ENCODE measurements at regions not wholly inside any gene's neighbourhood (a gene's known extent, or its start where the extent isn't known, plus 50 kb on each side); places are given as distances from the start of the nearest gene placed in this dataset.
A peak's percentile ranks its signal among the peaks of the same experiment; 100 is the strongest.

DNA sequence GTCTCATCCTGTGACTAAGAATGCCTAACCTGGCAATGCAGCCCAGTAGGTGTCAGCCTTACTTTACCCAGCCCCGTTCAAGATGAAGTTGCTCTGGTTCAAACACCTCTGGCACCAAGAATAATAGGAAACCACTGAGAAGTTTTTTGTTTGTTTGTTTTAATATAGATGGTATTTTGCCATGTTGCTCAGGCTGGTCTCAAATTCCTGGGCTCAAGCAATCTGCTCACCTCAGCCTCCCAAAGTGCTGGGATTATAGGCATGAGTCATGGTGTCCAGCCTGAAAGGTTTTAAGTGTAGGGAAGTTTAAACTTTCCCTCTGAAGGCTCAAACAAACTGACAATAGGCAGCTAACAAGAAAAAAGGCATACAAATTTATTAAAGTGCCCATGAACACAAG, 51.2 kb upstream of the ABCC4 start:
- TF ChIP-seq OSR1 (CRISPR knock-in tag; IDR thresholded peaks at IDR 0.05) (no peak), ZNF565 (CRISPR knock-in tag; conservative IDR thresholded peaks at IDR 0.05; ENCODE audit: low read depth) (no peak), PPARA (CRISPR knock-in tag; IDR thresholded peaks at IDR 0.05; ENCODE audit: borderline replicate concordance) (no peak)
- TF ChIP-seq, protein P1, sequence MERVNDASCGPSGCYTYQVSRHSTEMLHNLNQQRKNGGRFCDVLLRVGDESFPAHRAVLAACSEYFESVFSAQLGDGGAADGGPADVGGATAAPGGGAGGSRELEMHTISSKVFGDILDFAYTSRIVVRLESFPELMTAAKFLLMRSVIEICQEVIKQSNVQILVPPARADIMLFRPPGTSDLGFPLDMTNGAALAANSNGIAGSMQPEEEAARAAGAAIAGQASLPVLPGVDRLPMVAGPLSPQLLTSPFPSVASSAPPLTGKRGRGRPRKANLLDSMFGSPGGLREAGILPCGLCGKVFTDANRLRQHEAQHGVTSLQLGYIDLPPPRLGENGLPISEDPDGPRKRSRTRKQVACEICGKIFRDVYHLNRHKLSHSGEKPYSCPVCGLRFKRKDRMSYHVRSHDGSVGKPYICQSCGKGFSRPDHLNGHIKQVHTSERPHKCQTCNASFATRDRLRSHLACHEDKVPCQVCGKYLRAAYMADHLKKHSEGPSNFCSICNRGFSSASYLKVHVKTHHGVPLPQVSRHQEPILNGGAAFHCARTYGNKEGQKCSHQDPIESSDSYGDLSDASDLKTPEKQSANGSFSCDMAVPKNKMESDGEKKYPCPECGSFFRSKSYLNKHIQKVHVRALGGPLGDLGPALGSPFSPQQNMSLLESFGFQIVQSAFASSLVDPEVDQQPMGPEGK (CRISPR knock-in tag; IDR thresholded peaks at IDR 0.05; ENCODE audit: borderline replicate concordance) = no peak
- no peak for ATAC-seq

DNA sequence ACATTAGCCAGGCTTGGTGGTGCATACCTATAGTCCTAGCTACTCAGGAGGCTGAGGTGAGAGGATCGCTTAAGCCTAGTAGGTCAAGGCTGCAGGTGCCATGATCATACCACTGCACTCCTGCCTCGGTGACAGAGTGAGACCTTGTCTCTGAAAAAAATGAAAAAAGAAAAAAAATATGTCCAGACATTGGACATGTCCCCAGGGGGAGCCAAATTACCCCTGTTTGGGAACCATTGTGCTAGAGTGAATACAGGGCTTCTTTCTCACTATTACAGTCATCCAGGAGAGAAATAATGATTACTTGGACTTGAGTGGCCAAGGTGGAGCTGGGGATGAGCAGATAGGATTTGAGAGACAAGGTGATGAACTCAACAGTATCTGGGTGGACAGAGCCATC, 52.9 kb upstream of the ABCC4 start:
- ATAC-seq = no peak
- TF ChIP-seq ARNTL (CRISPR knock-in tag; IDR thresholded peaks at IDR 0.05; ENCODE audit: borderline replicate concordance, low read depth) = no peak
- TF ChIP-seq, protein P2, sequence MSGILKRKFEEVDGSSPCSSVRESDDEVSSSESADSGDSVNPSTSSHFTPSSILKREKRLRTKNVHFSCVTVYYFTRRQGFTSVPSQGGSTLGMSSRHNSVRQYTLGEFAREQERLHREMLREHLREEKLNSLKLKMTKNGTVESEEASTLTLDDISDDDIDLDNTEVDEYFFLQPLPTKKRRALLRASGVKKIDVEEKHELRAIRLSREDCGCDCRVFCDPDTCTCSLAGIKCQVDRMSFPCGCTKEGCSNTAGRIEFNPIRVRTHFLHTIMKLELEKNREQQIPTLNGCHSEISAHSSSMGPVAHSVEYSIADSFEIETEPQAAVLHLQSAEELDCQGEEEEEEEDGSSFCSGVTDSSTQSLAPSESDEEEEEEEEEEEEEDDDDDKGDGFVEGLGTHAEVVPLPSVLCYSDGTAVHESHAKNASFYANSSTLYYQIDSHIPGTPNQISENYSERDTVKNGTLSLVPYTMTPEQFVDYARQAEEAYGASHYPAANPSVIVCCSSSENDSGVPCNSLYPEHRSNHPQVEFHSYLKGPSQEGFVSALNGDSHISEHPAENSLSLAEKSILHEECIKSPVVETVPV (CRISPR knock-in tag; IDR thresholded peaks at IDR 0.05) = no peak
- no peak for TF ChIP-seq GLIS3 (CRISPR knock-in tag; IDR thresholded peaks at IDR 0.05)
- no peak for TF ChIP-seq CSDC2 (CRISPR knock-in tag; IDR thresholded peaks at IDR 0.05)
- TF ChIP-seq ZC3H10 (CRISPR knock-in tag; IDR thresholded peaks at IDR 0.05) = no peak
- no peak for TF ChIP-seq ZFP30 (CRISPR knock-in tag; IDR thresholded peaks at IDR 0.05)
- TF ChIP-seq BACH2 (CRISPR knock-in tag; IDR thresholded peaks at IDR 0.05; ENCODE audit: borderline replicate concordance) = no peak

DNA sequence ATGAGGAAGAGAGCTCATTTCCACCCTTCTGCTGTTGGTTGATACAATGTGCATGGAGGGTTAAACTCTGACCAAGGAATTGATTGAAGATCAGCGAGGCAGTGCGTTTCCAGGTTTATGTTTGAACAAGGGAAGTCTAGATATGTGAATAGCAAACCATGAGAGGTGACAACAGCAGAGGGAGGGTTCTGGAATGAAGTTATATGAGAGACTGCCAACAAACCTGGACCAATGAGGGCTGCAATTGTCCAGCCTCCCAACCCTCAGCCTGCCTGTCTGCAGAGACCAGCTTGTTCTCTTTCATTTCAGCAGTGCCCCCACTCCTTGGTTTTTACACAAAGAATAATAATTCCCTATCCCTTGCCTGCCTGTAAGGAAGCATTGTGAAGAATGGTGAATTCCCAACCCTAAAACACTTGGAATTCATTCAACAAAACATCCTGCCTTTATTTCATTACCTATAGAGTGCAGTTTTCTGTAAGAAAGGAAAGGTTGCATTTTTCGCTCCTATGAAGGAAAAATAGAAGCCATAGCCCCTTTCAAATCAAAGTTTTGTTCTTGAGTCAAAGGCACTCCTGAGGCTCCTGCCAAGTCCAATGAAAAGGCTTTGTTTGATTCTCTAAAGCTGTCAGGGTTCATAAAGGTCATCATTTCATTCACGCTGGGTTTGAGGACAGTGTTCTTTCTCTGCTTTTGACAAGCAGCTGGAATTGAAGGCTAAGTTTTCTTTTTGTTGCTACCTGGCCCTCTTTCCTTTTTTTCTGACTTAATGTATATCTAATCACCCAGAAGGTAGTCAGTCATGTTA, 53.6 kb upstream of the ABCC4 start:
- TF ChIP-seq ZFP30 (CRISPR knock-in tag; IDR thresholded peaks at IDR 0.05) (no peak), BACH2 (CRISPR knock-in tag; IDR thresholded peaks at IDR 0.05; ENCODE audit: borderline replicate concordance) (no peak), PPARA (CRISPR knock-in tag; IDR thresholded peaks at IDR 0.05; ENCODE audit: borderline replicate concordance) (no peak), ISL1 (CRISPR knock-in tag; IDR thresholded peaks at IDR 0.05) (no peak), RARB (CRISPR knock-in tag; IDR thresholded peaks at IDR 0.05) (no peak), ZNF8 (CRISPR knock-in tag; IDR thresholded peaks at IDR 0.05) (no peak), GLIS3 (CRISPR knock-in tag; IDR thresholded peaks at IDR 0.05) (no peak), ZC3H10 (CRISPR knock-in tag; IDR thresholded peaks at IDR 0.05) (no peak), ESRRG (CRISPR knock-in tag; IDR thresholded peaks at IDR 0.05) (no peak), TCF4 (CRISPR knock-in tag; IDR thresholded peaks at IDR 0.05; ENCODE audit: borderline replicate concordance) (no peak)
- TF ChIP-seq, protein P3, sequence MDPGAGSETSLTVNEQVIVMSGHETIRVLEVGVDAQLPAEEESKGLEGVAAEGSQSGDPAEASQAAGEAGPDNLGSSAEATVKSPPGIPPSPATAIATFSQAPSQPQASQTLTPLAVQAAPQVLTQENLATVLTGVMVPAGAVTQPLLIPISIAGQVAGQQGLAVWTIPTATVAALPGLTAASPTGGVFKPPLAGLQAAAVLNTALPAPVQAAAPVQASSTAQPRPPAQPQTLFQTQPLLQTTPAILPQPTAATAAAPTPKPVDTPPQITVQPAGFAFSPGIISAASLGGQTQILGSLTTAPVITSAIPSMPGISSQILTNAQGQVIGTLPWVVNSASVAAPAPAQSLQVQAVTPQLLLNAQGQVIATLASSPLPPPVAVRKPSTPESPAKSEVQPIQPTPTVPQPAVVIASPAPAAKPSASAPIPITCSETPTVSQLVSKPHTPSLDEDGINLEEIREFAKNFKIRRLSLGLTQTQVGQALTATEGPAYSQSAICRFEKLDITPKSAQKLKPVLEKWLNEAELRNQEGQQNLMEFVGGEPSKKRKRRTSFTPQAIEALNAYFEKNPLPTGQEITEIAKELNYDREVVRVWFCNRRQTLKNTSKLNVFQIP (CRISPR knock-in tag; IDR thresholded peaks at IDR 0.05; ENCODE audit: borderline replicate concordance, low read depth) = no peak
- TF ChIP-seq, protein P4, sequence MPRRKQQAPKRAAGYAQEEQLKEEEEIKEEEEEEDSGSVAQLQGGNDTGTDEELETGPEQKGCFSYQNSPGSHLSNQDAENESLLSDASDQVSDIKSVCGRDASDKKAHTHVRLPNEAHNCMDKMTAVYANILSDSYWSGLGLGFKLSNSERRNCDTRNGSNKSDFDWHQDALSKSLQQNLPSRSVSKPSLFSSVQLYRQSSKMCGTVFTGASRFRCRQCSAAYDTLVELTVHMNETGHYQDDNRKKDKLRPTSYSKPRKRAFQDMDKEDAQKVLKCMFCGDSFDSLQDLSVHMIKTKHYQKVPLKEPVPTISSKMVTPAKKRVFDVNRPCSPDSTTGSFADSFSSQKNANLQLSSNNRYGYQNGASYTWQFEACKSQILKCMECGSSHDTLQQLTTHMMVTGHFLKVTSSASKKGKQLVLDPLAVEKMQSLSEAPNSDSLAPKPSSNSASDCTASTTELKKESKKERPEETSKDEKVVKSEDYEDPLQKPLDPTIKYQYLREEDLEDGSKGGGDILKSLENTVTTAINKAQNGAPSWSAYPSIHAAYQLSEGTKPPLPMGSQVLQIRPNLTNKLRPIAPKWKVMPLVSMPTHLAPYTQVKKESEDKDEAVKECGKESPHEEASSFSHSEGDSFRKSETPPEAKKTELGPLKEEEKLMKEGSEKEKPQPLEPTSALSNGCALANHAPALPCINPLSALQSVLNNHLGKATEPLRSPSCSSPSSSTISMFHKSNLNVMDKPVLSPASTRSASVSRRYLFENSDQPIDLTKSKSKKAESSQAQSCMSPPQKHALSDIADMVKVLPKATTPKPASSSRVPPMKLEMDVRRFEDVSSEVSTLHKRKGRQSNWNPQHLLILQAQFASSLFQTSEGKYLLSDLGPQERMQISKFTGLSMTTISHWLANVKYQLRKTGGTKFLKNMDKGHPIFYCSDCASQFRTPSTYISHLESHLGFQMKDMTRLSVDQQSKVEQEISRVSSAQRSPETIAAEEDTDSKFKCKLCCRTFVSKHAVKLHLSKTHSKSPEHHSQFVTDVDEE (CRISPR knock-in tag; IDR thresholded peaks at IDR 0.05) = no peak
- TF ChIP-seq, protein P5, sequence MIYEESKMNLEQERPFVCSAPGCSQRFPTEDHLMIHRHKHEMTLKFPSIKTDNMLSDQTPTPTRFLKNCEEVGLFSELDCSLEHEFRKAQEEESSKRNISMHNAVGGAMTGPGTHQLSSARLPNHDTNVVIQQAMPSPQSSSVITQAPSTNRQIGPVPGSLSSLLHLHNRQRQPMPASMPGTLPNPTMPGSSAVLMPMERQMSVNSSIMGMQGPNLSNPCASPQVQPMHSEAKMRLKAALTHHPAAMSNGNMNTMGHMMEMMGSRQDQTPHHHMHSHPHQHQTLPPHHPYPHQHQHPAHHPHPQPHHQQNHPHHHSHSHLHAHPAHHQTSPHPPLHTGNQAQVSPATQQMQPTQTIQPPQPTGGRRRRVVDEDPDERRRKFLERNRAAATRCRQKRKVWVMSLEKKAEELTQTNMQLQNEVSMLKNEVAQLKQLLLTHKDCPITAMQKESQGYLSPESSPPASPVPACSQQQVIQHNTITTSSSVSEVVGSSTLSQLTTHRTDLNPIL (CRISPR knock-in tag; IDR thresholded peaks at IDR 0.05; ENCODE audit: low read depth) = no peak
- peak; percentile 27 for ATAC-seq

Measured in SK-N-SH treated with all-trans-retinoic acid at 6 μM for 48 hours (cell line).